ENCODE measurements at regions not wholly inside any gene's neighbourhood (a gene's known extent, or its start where the extent isn't known, plus 50 kb on each side); places are given as distances from the start of the nearest gene placed in this dataset.
A peak's percentile ranks its signal among the peaks of the same experiment; 100 is the strongest.

DNA sequence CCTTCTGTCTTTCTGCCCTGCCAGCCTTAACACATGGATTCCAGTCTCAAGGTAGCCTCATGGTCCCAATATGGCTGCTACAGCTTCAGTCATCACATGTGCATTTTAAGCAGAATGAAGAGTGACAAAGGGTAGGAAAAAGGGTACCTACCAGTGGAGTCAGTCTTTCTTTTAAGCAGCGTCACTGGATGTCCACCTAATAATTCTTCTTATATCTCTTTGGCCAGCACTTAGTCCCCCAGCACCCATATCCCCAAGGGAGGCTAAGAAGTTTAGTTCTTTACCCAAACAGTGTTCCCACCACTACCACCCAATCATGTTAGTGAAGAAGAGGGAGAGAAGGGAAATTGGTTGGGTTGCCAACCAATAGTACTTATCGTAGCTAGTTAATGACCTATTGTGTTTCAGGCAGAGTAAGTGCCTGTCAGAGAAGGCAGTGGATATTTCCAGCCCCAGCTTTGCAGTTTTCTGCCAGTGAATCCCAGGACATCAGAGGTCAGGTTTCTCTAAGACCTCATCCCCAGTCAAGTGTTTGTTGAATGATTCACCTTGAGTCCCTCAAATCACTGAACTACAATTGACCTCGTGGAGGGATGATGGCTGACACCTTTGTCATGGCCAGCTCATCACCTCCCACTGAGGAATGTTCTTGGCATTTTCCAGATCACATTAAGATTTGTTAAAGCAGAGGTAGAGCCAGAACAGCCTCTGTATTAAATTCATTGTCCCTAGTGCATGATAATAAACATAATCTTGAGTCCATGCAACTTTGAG is 250.9 kb upstream of the CRY1 start:
- no peak overlapping the region for H3K4me3 Mint-ChIP-seq
- POLR2A ChIA-PET, result interaction anchor here in 1 of 2 donors (0.6 kb wide), 1 partner anchor 13 kb away, joined by 3 read pairs; no protein-coding TSS in a partner anchor
- H3K27ac Mint-ChIP-seq, result peak overlapping the region in 1 of 2 donors; percentile 18
- ATAC-seq (replicated peaks in 1 of 4) (no peak), DNase-seq (no peak)
- peaks cover 38 to 71% (median 44%) of the 10 kb centered on the region in 3 donors for H3K4me1 Mint-ChIP-seq
- H3K27me3 ChIP-seq (replicated peaks in 1 of 2; ENCODE audit: control insufficient read depth in 2 of 2, extremely low read depth in 1 of 2, insufficient read depth in 2 of 2, low read length in 1 of 2), result no peaks in the 10 kb centered on the region
- no peaks in the 10 kb centered on the region for H3K27me3 Mint-ChIP-seq
- CTCF ChIA-PET, result interaction anchor here in 1 of 2 donors (0.7 kb wide), 1 partner anchor 46 kb away, joined by 4 read pairs; no protein-coding TSS in a partner anchor
- no peaks in the 10 kb centered on the region for H3K9me3 ChIP-seq
- H3K4me3 ChIP-seq (ENCODE audit: control insufficient read depth in 1 of 2, extremely low read depth in 1 of 2, low read length in 1 of 2), result no peak overlapping the region
- H3K36me3 ChIP-seq (ENCODE audit: control insufficient read depth in 2 of 2, extremely low read depth in 1 of 2, insufficient read depth in 1 of 2, low read length in 1 of 2), result no peaks in the 10 kb centered on the region
- peaks cover 0 to 5% (median 4%) of the 10 kb centered on the region in 3 donors for H3K9me3 Mint-ChIP-seq
- WGBS (ENCODE audit: insufficient coverage), result 80% methylated on average over 1 of the region's 3 CpGs
- H3K4me1 ChIP-seq (ENCODE audit: control insufficient read depth in 1 of 2, extremely low read depth in 1 of 2, insufficient read depth in 2 of 2, low read length in 2 of 2), result peaks cover 4 to 21% of the 10 kb centered on the region in 2 experiments
- no peak overlapping the region for H3K27ac ChIP-seq (ENCODE audit: low read length)
- H3K36me3 Mint-ChIP-seq, result peaks cover 36% of the 10 kb centered on the region

DNA sequence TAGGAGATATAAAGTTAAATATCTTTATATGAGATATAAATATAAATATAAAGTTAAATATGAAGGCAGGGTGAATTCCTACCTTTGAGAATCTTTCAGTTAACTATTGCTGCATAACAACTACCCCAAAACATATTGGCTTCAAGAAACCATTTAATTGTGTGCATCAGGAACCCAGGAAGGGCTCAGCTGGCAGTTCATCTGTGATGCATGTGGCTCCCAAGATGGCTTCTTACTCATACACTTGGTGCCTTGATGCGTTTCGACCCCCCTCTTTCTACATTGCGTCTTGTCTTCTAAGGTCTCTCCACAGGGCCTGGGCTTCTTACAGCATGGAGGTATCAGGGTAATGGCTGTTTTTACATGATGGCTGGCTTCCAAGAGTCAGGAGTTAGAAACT is 253.9 kb upstream of the CRY1 start:
- WGBS (ENCODE audit: insufficient coverage), result no CpG with 5 or more reads among the region's 3 CpGs
- peaks cover 0 to 5% (median 4%) of the 10 kb centered on the region in 3 donors for H3K9me3 Mint-ChIP-seq
- Histone ChIP-seq H3K27ac (ENCODE audit: low read length) (no peak overlapping the region), H3K4me3 (ENCODE audit: control insufficient read depth in 1 of 2, extremely low read depth in 1 of 2, low read length in 1 of 2) (no peak overlapping the region), H3K36me3 (ENCODE audit: control insufficient read depth in 2 of 2, extremely low read depth in 1 of 2, insufficient read depth in 1 of 2, low read length in 1 of 2) (no peaks in the 10 kb centered on the region), H3K27me3 (replicated peaks in 1 of 2; ENCODE audit: control insufficient read depth in 2 of 2, extremely low read depth in 1 of 2, insufficient read depth in 2 of 2, low read length in 1 of 2) (no peaks in the 10 kb centered on the region), H3K4me1 (ENCODE audit: control insufficient read depth in 1 of 2, extremely low read depth in 1 of 2, insufficient read depth in 2 of 2, low read length in 2 of 2) (peaks cover 7 to 25% of the 10 kb centered on the region in 2 experiments), H3K9me3 (no peaks in the 10 kb centered on the region)
- CTCF ChIA-PET, result no interaction called here
- peaks cover 47 to 64% (median 48%) of the 10 kb centered on the region in 3 donors for H3K4me1 Mint-ChIP-seq
- H3K36me3 Mint-ChIP-seq, result peaks cover 19% of the 10 kb centered on the region
- H3K27me3 Mint-ChIP-seq, result no peaks in the 10 kb centered on the region
- no peak overlapping the region for H3K4me3 Mint-ChIP-seq
- no peak for DNase-seq
- ATAC-seq (replicated peaks in 1 of 4), result no peak
- H3K27ac Mint-ChIP-seq, result no peak overlapping the region
- POLR2A ChIA-PET, result no interaction called here

DNA sequence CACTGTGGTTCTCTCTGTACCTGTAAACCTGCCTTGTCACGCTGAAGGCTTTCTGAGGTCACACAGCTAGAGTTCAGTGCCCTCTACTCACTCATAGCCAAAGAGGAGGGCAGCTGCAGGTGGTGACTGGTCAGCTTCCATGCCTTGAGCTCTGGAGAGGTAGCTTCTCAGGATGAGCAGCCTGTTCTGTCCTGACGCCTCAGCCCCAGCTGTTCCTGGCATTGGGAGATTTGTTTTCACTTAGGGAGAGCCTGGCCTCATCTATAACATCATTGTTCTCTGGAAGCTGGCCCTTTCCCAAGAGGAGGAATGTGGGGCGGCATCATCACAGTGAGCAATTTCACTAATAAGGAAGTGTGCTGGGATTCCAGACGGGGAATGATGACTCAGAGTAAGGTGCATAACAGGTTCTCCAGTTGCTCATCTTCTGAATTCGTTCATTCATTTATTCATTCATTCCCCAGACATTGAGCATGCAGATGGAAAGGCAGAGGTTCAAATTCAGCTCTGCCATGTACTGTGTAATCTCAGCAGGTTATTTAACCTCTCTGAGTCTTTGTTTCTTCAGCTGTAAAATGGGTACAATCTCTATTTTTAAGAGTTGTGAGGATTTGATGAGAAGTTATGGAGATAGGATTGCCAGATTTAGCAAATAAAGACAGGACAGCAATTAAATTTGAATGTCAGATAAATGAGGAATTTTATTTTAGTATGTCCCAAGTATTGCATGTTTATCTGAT is 255.8 kb upstream of the CRY1 start:
- DNase-seq (no peak), ATAC-seq (replicated peaks in 1 of 4) (no peak)
- H3K4me1 Mint-ChIP-seq, result peaks cover 58 to 71% (median 61%) of the 10 kb centered on the region in 3 donors
- no peak overlapping the region for H3K4me3 Mint-ChIP-seq
- Histone ChIP-seq H3K4me1 (ENCODE audit: control insufficient read depth in 1 of 2, extremely low read depth in 1 of 2, insufficient read depth in 2 of 2, low read length in 2 of 2) (peaks cover 14 to 35% of the 10 kb centered on the region in 2 experiments), H3K4me3 (ENCODE audit: control insufficient read depth in 1 of 2, extremely low read depth in 1 of 2, low read length in 1 of 2) (no peak overlapping the region), H3K36me3 (ENCODE audit: control insufficient read depth in 2 of 2, extremely low read depth in 1 of 2, insufficient read depth in 1 of 2, low read length in 1 of 2) (no peaks in the 10 kb centered on the region), H3K9me3 (no peaks in the 10 kb centered on the region), H3K27ac (ENCODE audit: low read length) (no peak overlapping the region), H3K27me3 (replicated peaks in 1 of 2; ENCODE audit: control insufficient read depth in 2 of 2, extremely low read depth in 1 of 2, insufficient read depth in 2 of 2, low read length in 1 of 2) (no peaks in the 10 kb centered on the region)
- H3K27ac Mint-ChIP-seq, result no peak overlapping the region
- peaks cover 0 to 4% (median 0%) of the 10 kb centered on the region in 3 donors for H3K9me3 Mint-ChIP-seq
- WGBS (ENCODE audit: insufficient coverage), result 95% methylated on average over 3 of the region's 5 CpGs
- ChIA-PET CTCF (no interaction called here), POLR2A (no interaction called here)
- H3K27me3 Mint-ChIP-seq, result no peaks in the 10 kb centered on the region
- peaks cover 9% of the 10 kb centered on the region for H3K36me3 Mint-ChIP-seq

DNA sequence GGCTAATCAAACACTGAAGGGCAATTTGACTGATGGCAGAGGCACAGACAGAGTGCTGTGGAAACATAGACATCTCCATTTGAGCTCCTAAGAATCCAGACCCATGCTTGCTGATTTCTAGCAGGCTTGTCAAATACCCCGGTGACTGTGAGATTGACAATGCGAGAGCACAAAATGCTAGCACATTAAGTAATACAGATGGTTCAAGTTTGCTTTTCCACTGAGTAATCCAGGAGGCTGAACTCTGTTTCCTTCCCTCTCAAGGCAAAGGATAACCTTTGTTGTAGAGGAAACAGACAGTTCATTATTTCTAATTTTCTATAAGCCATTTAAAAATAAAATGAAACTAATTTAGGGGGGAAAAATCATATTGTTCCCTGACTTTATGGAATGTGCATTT is 256.5 kb upstream of the CRY1 start:
- H3K4me1 Mint-ChIP-seq, result peaks cover 64 to 76% (median 65%) of the 10 kb centered on the region in 3 donors

DNA sequence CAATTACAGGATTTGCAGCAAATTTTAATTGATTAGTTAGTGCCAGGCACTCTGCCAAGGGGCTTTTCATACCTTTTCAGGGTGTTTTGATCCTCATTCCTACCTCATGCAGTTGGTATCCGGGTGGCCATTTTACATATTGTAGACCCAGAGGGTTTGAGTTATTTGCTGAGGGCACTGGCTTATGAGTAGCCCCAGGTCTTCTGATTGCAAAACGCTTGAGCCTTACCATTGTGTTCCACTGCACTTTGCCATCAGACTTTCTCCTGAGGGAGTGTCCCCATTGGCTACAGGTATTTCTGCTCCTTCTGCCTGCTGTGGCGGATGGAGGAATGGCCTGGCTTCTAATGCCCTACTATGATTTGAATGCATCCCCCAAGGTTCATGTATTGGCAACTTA is 257.8 kb upstream of the CRY1 start:
- ChIA-PET POLR2A (no interaction called here), CTCF (interaction anchor here in 1 of 2 donors (0.7 kb wide), 1 partner anchor 38 kb away, joined by 4 read pairs; no protein-coding TSS in a partner anchor)
- Mint-ChIP-seq H3K9me3 (peaks cover 0 to 4% (median 0%) of the 10 kb centered on the region in 3 donors), H3K27ac (no peak overlapping the region), H3K4me1 (peaks cover 61 to 79% (median 61%) of the 10 kb centered on the region in 3 donors), H3K36me3 (peaks cover 7% of the 10 kb centered on the region), H3K4me3 (no peak overlapping the region), H3K27me3 (no peaks in the 10 kb centered on the region)
- Histone ChIP-seq H3K27ac (ENCODE audit: low read length) (no peak overlapping the region), H3K4me1 (ENCODE audit: control insufficient read depth in 1 of 2, extremely low read depth in 1 of 2, insufficient read depth in 2 of 2, low read length in 2 of 2) (peaks cover 18 to 38% of the 10 kb centered on the region in 2 experiments), H3K27me3 (replicated peaks in 1 of 2; ENCODE audit: control insufficient read depth in 2 of 2, extremely low read depth in 1 of 2, insufficient read depth in 2 of 2, low read length in 1 of 2) (no peaks in the 10 kb centered on the region), H3K4me3 (ENCODE audit: control insufficient read depth in 1 of 2, extremely low read depth in 1 of 2, low read length in 1 of 2) (no peak overlapping the region), H3K9me3 (no peaks in the 10 kb centered on the region), H3K36me3 (ENCODE audit: control insufficient read depth in 2 of 2, extremely low read depth in 1 of 2, insufficient read depth in 1 of 2, low read length in 1 of 2) (no peaks in the 10 kb centered on the region)
- WGBS (ENCODE audit: insufficient coverage), result 100% methylated on average over 1 of the region's 3 CpGs
- ATAC-seq (replicated peaks in 1 of 4) (no peak), DNase-seq (no peak)

More for the DNA sequence above, 256.5 kb upstream of the CRY1 start:
- Histone ChIP-seq H3K27ac (ENCODE audit: low read length) (no peak overlapping the region), H3K4me3 (ENCODE audit: control insufficient read depth in 1 of 2, extremely low read depth in 1 of 2, low read length in 1 of 2) (no peak overlapping the region), H3K9me3 (no peaks in the 10 kb centered on the region), H3K4me1 (ENCODE audit: control insufficient read depth in 1 of 2, extremely low read depth in 1 of 2, insufficient read depth in 2 of 2, low read length in 2 of 2) (peaks cover 16 to 36% of the 10 kb centered on the region in 2 experiments), H3K27me3 (replicated peaks in 1 of 2; ENCODE audit: control insufficient read depth in 2 of 2, extremely low read depth in 1 of 2, insufficient read depth in 2 of 2, low read length in 1 of 2) (no peaks in the 10 kb centered on the region), H3K36me3 (ENCODE audit: control insufficient read depth in 2 of 2, extremely low read depth in 1 of 2, insufficient read depth in 1 of 2, low read length in 1 of 2) (no peaks in the 10 kb centered on the region)
- no peaks in the 10 kb centered on the region for H3K27me3 Mint-ChIP-seq
- WGBS (ENCODE audit: insufficient coverage), result no CpG with 5 or more reads among the region's 2 CpGs
- DNase-seq (no peak), ATAC-seq (replicated peaks in 1 of 4) (no peak)
- ChIA-PET CTCF (no interaction called here), POLR2A (no interaction called here)
- peaks cover 0 to 4% (median 0%) of the 10 kb centered on the region in 3 donors for H3K9me3 Mint-ChIP-seq
- H3K27ac Mint-ChIP-seq, result no peak overlapping the region
- H3K4me3 Mint-ChIP-seq, result no peak overlapping the region
- peaks cover 9% of the 10 kb centered on the region for H3K36me3 Mint-ChIP-seq

DNA sequence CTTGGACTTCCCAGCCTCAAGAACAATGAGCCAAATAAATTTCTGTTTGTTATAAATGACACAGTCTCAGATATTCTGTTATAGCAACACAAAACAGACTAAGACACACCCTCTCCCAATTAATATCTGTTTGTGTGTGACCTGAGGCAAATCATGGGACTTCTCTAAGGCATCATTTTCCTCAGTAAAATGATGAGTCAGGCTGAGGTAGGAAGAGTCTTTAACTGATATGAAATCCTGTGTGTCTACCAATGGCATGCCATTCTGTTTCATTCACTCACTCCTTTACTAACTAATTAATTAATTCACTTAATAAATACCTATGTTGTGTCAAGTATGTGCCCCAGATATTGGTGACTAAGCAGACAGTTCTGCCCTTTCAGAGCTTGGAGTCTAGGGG is 258.4 kb upstream of the CRY1 start:
- ATAC-seq (replicated peaks in 1 of 4) (no peak), DNase-seq (no peak)
- H3K4me3 Mint-ChIP-seq, result peak overlapping the region in 1 of 3 donors; percentile 3
- peaks cover 58 to 80% (median 60%) of the 10 kb centered on the region in 3 donors for H3K4me1 Mint-ChIP-seq
- H3K36me3 Mint-ChIP-seq, result peaks cover 7% of the 10 kb centered on the region
- POLR2A ChIA-PET, result no interaction called here
- no peak overlapping the region for H3K27ac ChIP-seq (ENCODE audit: low read length)
- H3K27me3 Mint-ChIP-seq, result no peaks in the 10 kb centered on the region
- CTCF ChIA-PET, result no interaction called here
- H3K27ac Mint-ChIP-seq, result peak overlapping the region; percentile 78 to 83
- H3K9me3 Mint-ChIP-seq, result peaks cover 0 to 4% (median 0%) of the 10 kb centered on the region in 3 donors
- H3K36me3 ChIP-seq (ENCODE audit: control insufficient read depth in 2 of 2, extremely low read depth in 1 of 2, insufficient read depth in 1 of 2, low read length in 1 of 2), result no peaks in the 10 kb centered on the region
- H3K9me3 ChIP-seq, result no peaks in the 10 kb centered on the region
- H3K27me3 ChIP-seq (replicated peaks in 1 of 2; ENCODE audit: control insufficient read depth in 2 of 2, extremely low read depth in 1 of 2, insufficient read depth in 2 of 2, low read length in 1 of 2), result no peaks in the 10 kb centered on the region
- H3K4me3 ChIP-seq (ENCODE audit: control insufficient read depth in 1 of 2, extremely low read depth in 1 of 2, low read length in 1 of 2), result no peak overlapping the region
- peaks cover 18 to 32% of the 10 kb centered on the region in 2 experiments for H3K4me1 ChIP-seq (ENCODE audit: control insufficient read depth in 1 of 2, extremely low read depth in 1 of 2, insufficient read depth in 2 of 2, low read length in 2 of 2)

All from T-cell (primary cell).